T47D (cell line): ENCODE measurements at regions not wholly inside any gene's neighbourhood (a gene's known extent, or its start where the extent isn't known, plus 50 kb on each side); places are given as distances from the start of the nearest gene placed in this dataset.

ENCODE experiments used
- DNase-seq, 2 experiments: peaks; one replicate each; pipeline versions ENCODE4 v3.0.0 to v3.0.0-alpha.2; 2011 to 2012; ENCODE audit warnings: low read depth in 1 of 2, low spot score in 1 of 2
- JUND ChIP-seq: IDR thresholded peaks from 2 replicates; pipeline ENCODE4 v1.6.1; 2012; ENCODE audit warnings: low read depth
- in situ Hi-C: cut with HindIII; loops from 2 replicates; pipeline ENCODE4 v1.10.0; 2016; ENCODE audit warnings: low sequenced_read_pairs, low pct_unique_long_range_greater_than_20kb

- DNase-seq = no peak
- TF ChIP-seq JUND = no peak
- in situ Hi-C loops = no loop called here
Observed at GRCh38 chr3:161818106-161818505, 321.5 kb downstream of the OTOL1 start.

- DNase-seq = no peak
- TF ChIP-seq JUND = no peak
- in situ Hi-C loops = no loop called here
Observed at GRCh38 chr3:161821591-161821990, 325.0 kb downstream of the OTOL1 start.

- in situ Hi-C loops = no loop called here
- no peak for TF ChIP-seq JUND
- no peak for DNase-seq
Observed at GRCh38 chr3:161822291-161822690, 325.7 kb downstream of the OTOL1 start.

GRCh38 chr3:161823910-161824309 is 327.3 kb downstream of the OTOL1 start:
- in situ Hi-C loops = no loop called here
- no peak for DNase-seq
- TF ChIP-seq JUND = no peak

- in situ Hi-C loops = no loop called here
- no peak for DNase-seq
- no peak for TF ChIP-seq JUND
Observed at GRCh38 chr3:161838021-161838420, 341.4 kb downstream of the OTOL1 start.

- in situ Hi-C loops = no loop called here
- DNase-seq = no peak
- TF ChIP-seq JUND = no peak
Observed at GRCh38 chr3:161848376-161848775, 351.8 kb downstream of the OTOL1 start.

GRCh38 chr3:161851941-161852566 is 355.4 kb downstream of the OTOL1 start:
- TF ChIP-seq JUND = no peak
- in situ Hi-C loops = no loop called here
- peak; percentile 16 to 81 for DNase-seq

GRCh38 chr3:161852744-161853143 is 356.1 kb downstream of the OTOL1 start:
- no peak for TF ChIP-seq JUND
- in situ Hi-C loops = no loop called here
- DNase-seq = no peak

GRCh38 chr3:161854232-161854771 is 357.7 kb downstream of the OTOL1 start:
- peak in 1 of 2 experiments; percentile 57 for DNase-seq
- in situ Hi-C loops = no loop called here
- TF ChIP-seq JUND = no peak

GRCh38 chr3:161859057-161859456 is 362.4 kb downstream of the OTOL1 start:
- no peak for DNase-seq
- TF ChIP-seq JUND = no peak
- in situ Hi-C loops = no loop called here

- in situ Hi-C loops = no loop called here
- no peak for DNase-seq
Observed at GRCh38 chr3:161859865-161860450, 363.4 kb downstream of the OTOL1 start.

GRCh38 chr3:161863775-161864174 is 367.2 kb downstream of the OTOL1 start:
- in situ Hi-C loops = no loop called here
- no peak for TF ChIP-seq JUND
- DNase-seq = no peak

More at GRCh38 chr3:161859865-161860450, 363.4 kb downstream of the OTOL1 start:
- no peak for TF ChIP-seq JUND

- in situ Hi-C loops = no loop called here
- TF ChIP-seq JUND = no peak
- no peak for DNase-seq
Observed at GRCh38 chr3:161866176-161866575, 369.6 kb downstream of the OTOL1 start.
